Keratinocyte (primary cell): ENCODE measurements at regions not wholly inside any gene's neighbourhood (a gene's known extent, or its start where the extent isn't known, plus 50 kb on each side); places are given as distances from the start of the nearest gene placed in this dataset.

Source experiments
- DNase-seq: peaks from one replicate; pipeline ENCODE4 v3.0.0-alpha.2; 2011; ENCODE audit warnings: low read depth, missing footprints, low spot score
- FAIRE-seq: peaks from 2 replicates; lab custom pipeline; 2011; peaks lifted over from hg19 to GRCh38; lab: Jason Lieb, UNC
- H2AFZ ChIP-seq: 2 replicates; pipeline ENCODE4 v1.6.0; 2012; ENCODE audit warnings: low read length, control low read depth, inconsistent platforms; ENCODE audit not compliant: control insufficient read depth
- H3K27ac ChIP-seq: 2 replicates; pipeline ENCODE4 v1.5.1; 2011; ENCODE audit warnings: low read length; ENCODE audit not compliant: control insufficient read depth, insufficient read depth
- H3K27me3 ChIP-seq: 3 replicates; pipeline ENCODE4 v1.6.0; 2011; ENCODE audit warnings: low read length; ENCODE audit not compliant: control insufficient read depth, insufficient read depth; ENCODE audit errors: extremely low read depth
- H3K36me3 ChIP-seq, 2 experiments: 2 replicates in 1 of 2; 3 replicates in 1 of 2; pipeline ENCODE4 v1.5.1; 2011; ENCODE audit warnings: low read length in 2 of 2, mild to moderate bottlenecking in 1 of 2; ENCODE audit not compliant: control insufficient read depth in 2 of 2, insufficient read depth in 2 of 2; ENCODE audit errors: extremely low read depth in 1 of 2
- H3K4me1 ChIP-seq: 3 replicates; pipeline ENCODE4 v1.5.1; 2011; ENCODE audit warnings: low read length; ENCODE audit not compliant: control insufficient read depth, insufficient read depth; ENCODE audit errors: extremely low read depth
- H3K4me2 ChIP-seq: 3 replicates; pipeline ENCODE4 v1.6.0; 2011; ENCODE audit warnings: low read depth, low read length; ENCODE audit not compliant: control insufficient read depth, insufficient read depth; ENCODE audit errors: extremely low read depth
- H3K4me3 ChIP-seq, 3 experiments: fragments of 200-600 bp in 1 of 3; sonication (generic) in 1 of 3; 2 replicates in 2 of 3; 3 replicates in 1 of 3; pipeline ENCODE4 v1.5.1; 2011 to 2016; ENCODE audit warnings: low read length in 3 of 3, mild to moderate bottlenecking in 3 of 3, control low read depth in 2 of 3, inconsistent platforms in 1 of 3, low read depth in 1 of 3, mixed read lengths in 1 of 3, mixed run types in 1 of 3, moderate library complexity in 1 of 3; ENCODE audit not compliant: control insufficient read depth in 2 of 3, insufficient read depth in 2 of 3; ENCODE audit errors: extremely low read depth in 1 of 3
- H3K79me2 ChIP-seq: 2 replicates; pipeline ENCODE4 v1.6.0; 2012; ENCODE audit warnings: low read length; ENCODE audit not compliant: control insufficient read depth, insufficient read depth
- H3K9ac ChIP-seq: 3 replicates; pipeline ENCODE4 v1.6.0; 2011; ENCODE audit warnings: low read length; ENCODE audit not compliant: control insufficient read depth, insufficient read depth; ENCODE audit errors: extremely low read depth
- H3K9me1 ChIP-seq: 3 replicates; pipeline ENCODE4 v1.6.0; 2011; ENCODE audit warnings: low read length; ENCODE audit not compliant: control insufficient read depth, insufficient read depth; ENCODE audit errors: extremely low read depth
- H3K9me3 ChIP-seq: 2 replicates; pipeline ENCODE4 v1.5.1; 2012; ENCODE audit warnings: low read depth, low read length; ENCODE audit not compliant: control insufficient read depth
- H4K20me1 ChIP-seq: 3 replicates; pipeline ENCODE4 v1.6.0; 2011; ENCODE audit warnings: low read length; ENCODE audit not compliant: control insufficient read depth, insufficient read depth; ENCODE audit errors: extremely low read depth
- CTCF ChIP-seq, 3 experiments: IDR thresholded peaks in 1 of 3; conservative IDR thresholded peaks in 1 of 3; optimal IDR thresholded peaks in 1 of 3; 2 replicates in 2 of 3; 3 replicates in 1 of 3; pipeline versions ENCODE3 to v1.5.1; 2011; ENCODE audit warnings: low read length in 3 of 3, mild to moderate bottlenecking in 3 of 3, moderate library complexity in 2 of 3, control low read depth in 1 of 3, inconsistent platforms in 1 of 3; ENCODE audit not compliant: insufficient read depth in 2 of 3; ENCODE audit errors: extremely low read depth in 1 of 3
- EZH2 ChIP-seq: IDR thresholded peaks from one replicate; pipeline ENCODE4 v1.6.1; 2012; ENCODE audit warnings: inconsistent platforms, mild to moderate bottlenecking, low read length, moderate library complexity
- dilution Hi-C: fragments of 300-500 bp; cut with MboI; formaldehyde crosslinking; loops from one replicate; pipeline ENCODE4 v1.7.0; 2020; ENCODE audit warnings: low sequenced_read_pairs; ENCODE audit not compliant: extremely low pct_ligation_motif_present

- Histone ChIP-seq H3K27ac (no peak overlapping the region), H3K9me1 (no peaks in the 10 kb centered on the region), H3K4me2 (no peak overlapping the region), H3K79me2 (no peaks in the 10 kb centered on the region), H3K9ac (no peak overlapping the region), H4K20me1 (no peaks in the 10 kb centered on the region), H2AFZ (no peak overlapping the region), H3K36me3 (no peaks in the 10 kb centered on the region), H3K9me3 (peaks cover 2% of the 10 kb centered on the region), H3K4me1 (no peaks in the 10 kb centered on the region), H3K4me3 (no peak overlapping the region), H3K27me3 (no peaks in the 10 kb centered on the region)
- TF ChIP-seq EZH2 (no peak), CTCF (optimal IDR thresholded peaks at IDR 0.05 in 1 of 3, IDR thresholded peaks at IDR 0.05 in 1 of 3, conservative IDR thresholded peaks at IDR 0.05 in 1 of 3; ENCODE audit: extremely low read depth in 1 of 3, insufficient read depth in 2 of 3, low read length in 3 of 3) (no peak)
- FAIRE-seq, result no peak
- dilution Hi-C loops, result no loop called here
- no peak for DNase-seq
Measured at GRCh38 chr20:60650087-60650486, 602.0 kb upstream of the CDH4 start.

DNA sequence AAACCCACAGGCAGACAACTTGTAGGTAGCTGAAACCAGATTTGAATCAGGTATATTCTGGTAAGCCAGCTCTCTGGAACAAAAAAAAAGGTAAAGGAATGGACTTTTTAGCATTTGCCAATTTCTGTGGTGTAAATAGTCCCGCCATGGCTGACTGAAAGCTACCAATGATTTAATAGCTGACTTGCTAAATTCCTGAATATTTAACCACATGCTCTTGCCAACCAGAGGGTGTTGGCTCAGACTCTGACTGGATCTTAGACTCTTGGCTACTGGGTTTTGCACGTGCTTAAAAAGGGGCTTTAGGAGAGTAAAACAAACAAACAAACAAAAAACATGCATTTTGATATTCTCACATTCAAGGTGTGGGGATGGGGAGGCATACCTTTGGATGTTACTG lies 600.0 kb upstream of the CDH4 start:
- H3K4me2 ChIP-seq, result no peak overlapping the region
- FAIRE-seq, result no peak
- dilution Hi-C loops, result no loop called here
- H3K4me1 ChIP-seq, result no peaks in the 10 kb centered on the region
- H3K4me3 ChIP-seq, result no peak overlapping the region
- H3K9me1 ChIP-seq, result no peaks in the 10 kb centered on the region
- no peaks in the 10 kb centered on the region for H3K79me2 ChIP-seq
- H3K36me3 ChIP-seq, result no peaks in the 10 kb centered on the region
- H2AFZ ChIP-seq, result no peak overlapping the region
- peaks cover 2% of the 10 kb centered on the region for H3K9me3 ChIP-seq
- no peaks in the 10 kb centered on the region for H3K27me3 ChIP-seq
- no peak for TF ChIP-seq CTCF (optimal IDR thresholded peaks at IDR 0.05 in 1 of 3, IDR thresholded peaks at IDR 0.05 in 1 of 3, conservative IDR thresholded peaks at IDR 0.05 in 1 of 3; ENCODE audit: extremely low read depth in 1 of 3, insufficient read depth in 2 of 3, low read length in 3 of 3)
- no peak for TF ChIP-seq EZH2
- no peak overlapping the region for H3K27ac ChIP-seq
- no peak overlapping the region for H3K9ac ChIP-seq
- H4K20me1 ChIP-seq, result no peaks in the 10 kb centered on the region
- DNase-seq, result no peak
